Astrocyte (in vitro differentiated cells and primary cell): ENCODE measurements at regions not wholly inside any gene's neighbourhood (a gene's known extent, or its start where the extent isn't known, plus 50 kb on each side); places are given as distances from the start of the nearest gene placed in this dataset.

ENCODE experiments used
- EZH2 ChIP-seq: IDR thresholded peaks from 2 replicates; pipeline ENCODE4 v1.6.1; 2012; ENCODE audit warnings: mild to moderate bottlenecking, low read length, inconsistent platforms; ENCODE audit not compliant: insufficient read depth
- TF ChIP-seq, protein P1 (sequence below): IDR thresholded peaks from 2 replicates; pipeline ENCODE4 v1.5.1; 2011; ENCODE audit warnings: low read depth, mild to moderate bottlenecking, inconsistent platforms, low read length, moderate library complexity; ENCODE audit not compliant: insufficient read depth

DNA sequence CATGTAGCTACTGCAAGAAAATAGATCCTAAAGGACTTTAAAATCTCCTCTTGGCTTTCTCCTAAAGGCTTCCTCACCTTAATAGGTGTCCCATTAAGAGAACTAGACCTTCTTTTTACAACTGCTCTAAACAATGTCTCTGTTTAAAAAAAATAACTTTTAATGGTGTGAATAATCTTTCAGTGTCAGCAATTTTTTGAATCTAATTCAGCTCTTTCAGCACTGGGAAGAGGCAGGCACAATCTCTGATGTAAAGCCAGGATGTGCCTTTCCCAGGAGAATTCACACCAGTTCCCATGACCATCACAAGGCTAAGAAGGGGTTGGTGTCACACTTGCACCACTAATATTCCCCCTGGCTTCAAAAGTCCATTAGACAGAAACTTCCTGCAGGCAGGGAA is 254.6 kb downstream of the XPNPEP1 start:
- TF ChIP-seq, protein P1, sequence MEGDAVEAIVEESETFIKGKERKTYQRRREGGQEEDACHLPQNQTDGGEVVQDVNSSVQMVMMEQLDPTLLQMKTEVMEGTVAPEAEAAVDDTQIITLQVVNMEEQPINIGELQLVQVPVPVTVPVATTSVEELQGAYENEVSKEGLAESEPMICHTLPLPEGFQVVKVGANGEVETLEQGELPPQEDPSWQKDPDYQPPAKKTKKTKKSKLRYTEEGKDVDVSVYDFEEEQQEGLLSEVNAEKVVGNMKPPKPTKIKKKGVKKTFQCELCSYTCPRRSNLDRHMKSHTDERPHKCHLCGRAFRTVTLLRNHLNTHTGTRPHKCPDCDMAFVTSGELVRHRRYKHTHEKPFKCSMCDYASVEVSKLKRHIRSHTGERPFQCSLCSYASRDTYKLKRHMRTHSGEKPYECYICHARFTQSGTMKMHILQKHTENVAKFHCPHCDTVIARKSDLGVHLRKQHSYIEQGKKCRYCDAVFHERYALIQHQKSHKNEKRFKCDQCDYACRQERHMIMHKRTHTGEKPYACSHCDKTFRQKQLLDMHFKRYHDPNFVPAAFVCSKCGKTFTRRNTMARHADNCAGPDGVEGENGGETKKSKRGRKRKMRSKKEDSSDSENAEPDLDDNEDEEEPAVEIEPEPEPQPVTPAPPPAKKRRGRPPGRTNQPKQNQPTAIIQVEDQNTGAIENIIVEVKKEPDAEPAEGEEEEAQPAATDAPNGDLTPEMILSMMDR, result no peak
- no peak for TF ChIP-seq EZH2
